ENCODE measurements at regions not wholly inside any gene's neighbourhood (a gene's known extent, or its start where the extent isn't known, plus 50 kb on each side); places are given as distances from the start of the nearest gene placed in this dataset.

GRCh38 chr15:81843226-81843625 is 202.6 kb downstream of the MEX3B start:
- no peaks in the 10 kb centered on the region for H3K27me3 ChIP-seq (ENCODE audit: insufficient read depth, low read length, poor library complexity, severe bottlenecking)
- no peaks in the 10 kb centered on the region for H3K9me2 ChIP-seq (replicated peaks; ENCODE audit: low read depth, low read length)
- no peaks in the 10 kb centered on the region for H3K9me3 ChIP-seq (ENCODE audit: insufficient read depth, low read depth, low read length)
- H3F3A ChIP-seq (ENCODE audit: low read depth), result no peaks in the 10 kb centered on the region
- H3K9ac ChIP-seq (ENCODE audit: low read depth, low read length, poor library complexity, severe bottlenecking), result no peak overlapping the region
- H3K4me2 ChIP-seq (ENCODE audit: low read depth, low read length, poor library complexity, severe bottlenecking), result no peak overlapping the region
- no peaks in the 10 kb centered on the region for H4K20me1 ChIP-seq (ENCODE audit: insufficient read depth, low read length, poor library complexity, severe bottlenecking)
- H2AFZ ChIP-seq (ENCODE audit: low read length), result no peak overlapping the region
- H3K4me3 ChIP-seq (ENCODE audit: low read length, poor library complexity, severe bottlenecking), result no peak overlapping the region
- H3K4me1 ChIP-seq (ENCODE audit: insufficient read depth, low read length, poor library complexity, severe bottlenecking), result no peaks in the 10 kb centered on the region
- H3K79me2 ChIP-seq (ENCODE audit: insufficient read depth, low read length), result no peaks in the 10 kb centered on the region
- no peaks in the 10 kb centered on the region for H3K36me3 ChIP-seq (ENCODE audit: insufficient read depth, low read length)
- TF ChIP-seq CTCF (conservative IDR thresholded peaks at IDR 0.05; ENCODE audit: low read length), result no peak
- no peak for TF ChIP-seq EZH2phosphoT487 (IDR thresholded peaks at IDR 0.05; ENCODE audit: borderline replicate concordance)

GRCh38 chr15:81839387-81839786 is 206.4 kb downstream of the MEX3B start:
- no peaks in the 10 kb centered on the region for H3K4me1 ChIP-seq (ENCODE audit: insufficient read depth, low read length, poor library complexity, severe bottlenecking)
- no peaks in the 10 kb centered on the region for H3F3A ChIP-seq (ENCODE audit: low read depth)
- no peaks in the 10 kb centered on the region for H3K9me3 ChIP-seq (ENCODE audit: insufficient read depth, low read depth, low read length)
- no peak overlapping the region for H3K4me3 ChIP-seq (ENCODE audit: low read length, poor library complexity, severe bottlenecking)
- no peak overlapping the region for H3K9ac ChIP-seq (ENCODE audit: low read depth, low read length, poor library complexity, severe bottlenecking)
- no peaks in the 10 kb centered on the region for H4K20me1 ChIP-seq (ENCODE audit: insufficient read depth, low read length, poor library complexity, severe bottlenecking)
- H3K4me2 ChIP-seq (ENCODE audit: low read depth, low read length, poor library complexity, severe bottlenecking), result no peak overlapping the region
- no peaks in the 10 kb centered on the region for H3K27me3 ChIP-seq (ENCODE audit: insufficient read depth, low read length, poor library complexity, severe bottlenecking)
- no peaks in the 10 kb centered on the region for H3K79me2 ChIP-seq (ENCODE audit: insufficient read depth, low read length)
- TF ChIP-seq CTCF (conservative IDR thresholded peaks at IDR 0.05; ENCODE audit: low read length) (no peak), EZH2phosphoT487 (IDR thresholded peaks at IDR 0.05; ENCODE audit: borderline replicate concordance) (no peak)
- no peak overlapping the region for H2AFZ ChIP-seq (ENCODE audit: low read length)
- H3K36me3 ChIP-seq (ENCODE audit: insufficient read depth, low read length), result no peaks in the 10 kb centered on the region
- no peaks in the 10 kb centered on the region for H3K9me2 ChIP-seq (replicated peaks; ENCODE audit: low read depth, low read length)

DNA sequence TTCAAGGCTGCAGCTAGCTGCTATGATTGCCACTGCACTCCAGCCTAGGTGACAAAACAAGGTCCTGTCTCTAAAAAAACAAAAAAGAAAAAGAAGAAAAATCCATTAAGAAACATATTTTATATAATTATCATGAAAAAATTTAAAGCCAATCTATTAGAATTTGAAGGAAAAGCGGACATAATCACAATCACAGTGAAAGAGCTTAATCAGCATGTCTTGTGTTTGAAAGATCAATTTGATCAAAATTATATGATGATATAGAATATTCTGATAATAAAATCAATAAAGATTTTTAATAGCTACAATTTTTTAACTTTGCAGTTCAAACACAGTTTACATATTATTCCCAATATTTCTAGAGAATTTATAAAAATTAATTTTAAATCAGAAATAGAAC is 210.1 kb downstream of the MEX3B start:
- H3K4me1 ChIP-seq (ENCODE audit: insufficient read depth, low read length, poor library complexity, severe bottlenecking), result no peaks in the 10 kb centered on the region
- no peak overlapping the region for H2AFZ ChIP-seq (ENCODE audit: low read length)
- no peak overlapping the region for H3K4me3 ChIP-seq (ENCODE audit: low read length, poor library complexity, severe bottlenecking)
- H3K79me2 ChIP-seq (ENCODE audit: insufficient read depth, low read length), result no peaks in the 10 kb centered on the region
- no peak for TF ChIP-seq CTCF (conservative IDR thresholded peaks at IDR 0.05; ENCODE audit: low read length)
- no peak for TF ChIP-seq EZH2phosphoT487 (IDR thresholded peaks at IDR 0.05; ENCODE audit: borderline replicate concordance)
- no peaks in the 10 kb centered on the region for H3K27me3 ChIP-seq (ENCODE audit: insufficient read depth, low read length, poor library complexity, severe bottlenecking)
- H3K9ac ChIP-seq (ENCODE audit: low read depth, low read length, poor library complexity, severe bottlenecking), result no peak overlapping the region
- H3K36me3 ChIP-seq (ENCODE audit: insufficient read depth, low read length), result no peaks in the 10 kb centered on the region
- no peaks in the 10 kb centered on the region for H3K9me3 ChIP-seq (ENCODE audit: insufficient read depth, low read depth, low read length)
- H3F3A ChIP-seq (ENCODE audit: low read depth), result no peaks in the 10 kb centered on the region
- no peaks in the 10 kb centered on the region for H3K9me2 ChIP-seq (replicated peaks; ENCODE audit: low read depth, low read length)
- no peaks in the 10 kb centered on the region for H4K20me1 ChIP-seq (ENCODE audit: insufficient read depth, low read length, poor library complexity, severe bottlenecking)
- H3K4me2 ChIP-seq (ENCODE audit: low read depth, low read length, poor library complexity, severe bottlenecking), result no peak overlapping the region

All from Loucy (cell line).